WTC11 (cell line): ENCODE measurements at regions not wholly inside any gene's neighbourhood (a gene's known extent, or its start where the extent isn't known, plus 50 kb on each side); places are given as distances from the start of the nearest gene placed in this dataset.

Experiments used
- ATAC-seq: fragments of 200-7000 bp; cut with Tn5 transposase; 2 replicates; pipeline ENCODE4 v1.10.0; 2021; ENCODE audit warnings: mild to moderate bottlenecking, moderate library complexity
- CTCF ChIA-PET: fragments of 300-600 bp; sonication (Branson Sonifier 250); formaldehyde crosslinking; loops from one replicate; lab custom pipeline; 2021; ENCODE audit warnings: antibody characterized with exemption; lab: Charles Lee
- POLR2A ChIA-PET: fragments of 350-600 bp; sonication (Branson Sonifier 250); formaldehyde crosslinking; loops from one replicate; lab custom pipeline; 2021; ENCODE audit warnings: antibody characterized with exemption; lab: Charles Lee
- DNase-seq: peaks from one replicate; pipeline ENCODE4 v3.0.0; 2021; ENCODE audit warnings: low spot score
- H3K27ac Mint-ChIP-seq: 2 replicates; pipeline ENCODE4 v1.8.0; 2021; ENCODE audit warnings: mixed read lengths
- H3K27me3 Mint-ChIP-seq: 2 replicates; pipeline ENCODE4 v1.8.0; 2021; ENCODE audit warnings: low read depth, mild to moderate bottlenecking, moderate library complexity, mixed read lengths
- H3K36me3 Mint-ChIP-seq: 2 replicates; pipeline ENCODE4 v1.8.0; 2021; ENCODE audit warnings: mixed read lengths
- H3K4me1 Mint-ChIP-seq: 2 replicates; pipeline ENCODE4 v1.8.0; 2022; ENCODE audit warnings: mixed read lengths
- H3K4me3 Mint-ChIP-seq: 2 replicates; pipeline ENCODE4 v1.8.0; 2021; ENCODE audit warnings: mild to moderate bottlenecking, moderate library complexity, mixed read lengths
- H3K9me3 Mint-ChIP-seq: 2 replicates; pipeline ENCODE4 v1.8.0; 2021; ENCODE audit warnings: mixed read lengths
- CBFB ChIP-seq: sonication (generic); formaldehyde crosslinking; IDR thresholded peaks from 2 replicates; pipeline ENCODE4 v1.8.1; 2022; ENCODE audit warnings: mild to moderate bottlenecking, low read depth, missing genetic modification reagents
- ESRRA ChIP-seq: sonication (generic); formaldehyde crosslinking; IDR thresholded peaks from 2 replicates; pipeline ENCODE4 v1.8.1; 2022; ENCODE audit warnings: mild to moderate bottlenecking, missing genetic modification reagents, borderline replicate concordance
- FOXK1 ChIP-seq: sonication (generic); formaldehyde crosslinking; IDR thresholded peaks from 2 replicates; pipeline ENCODE4 v1.8.0; 2022; ENCODE audit warnings: mild to moderate bottlenecking, moderate library complexity, missing genetic modification reagents
- JUN ChIP-seq: sonication (generic); formaldehyde crosslinking; IDR thresholded peaks from 2 replicates; pipeline ENCODE4 v1.8.0; 2023; ENCODE audit warnings: mild to moderate bottlenecking, missing genetic modification reagents
- MYBL2 ChIP-seq: sonication (generic); formaldehyde crosslinking; IDR thresholded peaks from 2 replicates; pipeline ENCODE4 v1.8.1; 2023; ENCODE audit warnings: mild to moderate bottlenecking, moderate library complexity, missing genetic modification reagents
- NFATC4 ChIP-seq: fragments of 250-450 bp; sonication (Bioruptor Pico); IDR thresholded peaks from 2 replicates; pipeline ENCODE4 v1.9.0; 2021; ENCODE audit warnings: mild to moderate bottlenecking
- NFYB ChIP-seq: sonication (generic); formaldehyde crosslinking; conservative IDR thresholded peaks from 2 replicates; pipeline ENCODE4 v1.8.0; 2022; ENCODE audit warnings: low read depth, missing genetic modification reagents
- NR1H2 ChIP-seq: sonication (generic); formaldehyde crosslinking; IDR thresholded peaks from 2 replicates; pipeline ENCODE4 v1.9.0; 2021; ENCODE audit warnings: mild to moderate bottlenecking, moderate library complexity, missing genetic modification reagents
- SMAD3 ChIP-seq: sonication (generic); formaldehyde crosslinking; IDR thresholded peaks from 2 replicates; pipeline ENCODE4 v1.8.0; 2022; ENCODE audit warnings: missing genetic modification reagents, mild to moderate bottlenecking, borderline replicate concordance
- ZBTB21 ChIP-seq: sonication (generic); formaldehyde crosslinking; IDR thresholded peaks from 2 replicates; pipeline ENCODE4 v1.8.1; 2023; ENCODE audit warnings: mild to moderate bottlenecking, missing genetic modification reagents, borderline replicate concordance
- ZNF396 ChIP-seq: fragments of 250-450 bp; sonication (Bioruptor Pico); IDR thresholded peaks from 2 replicates; pipeline ENCODE4 v1.8.0; 2021; ENCODE audit warnings: mild to moderate bottlenecking, moderate library complexity, borderline replicate concordance
- ZNF416 ChIP-seq: fragments of 250-450 bp; sonication (Bioruptor Pico); IDR thresholded peaks from 2 replicates; pipeline ENCODE4 v1.9.0; 2021; ENCODE audit warnings: mild to moderate bottlenecking, inconsistent platforms
- TF ChIP-seq, protein P1 (sequence below): sonication (generic); formaldehyde crosslinking; IDR thresholded peaks from 2 replicates; pipeline ENCODE4 v1.8.1; 2022; ENCODE audit warnings: low read depth, mild to moderate bottlenecking, moderate library complexity, missing genetic modification reagents, borderline replicate concordance
- TF ChIP-seq, protein P2 (sequence below): fragments of 250-450 bp; sonication (Bioruptor Pico); conservative IDR thresholded peaks from 2 replicates; pipeline ENCODE4 v1.9.0; 2021; ENCODE audit warnings: mild to moderate bottlenecking
- TF ChIP-seq, protein P3 (sequence below): sonication (generic); formaldehyde crosslinking; IDR thresholded peaks from 2 replicates; pipeline ENCODE4 v1.8.1; 2023; ENCODE audit warnings: mild to moderate bottlenecking, missing genetic modification reagents, moderate library complexity
- TF ChIP-seq, protein P4 (sequence below): fragments of 250-450 bp; sonication (Bioruptor Pico); IDR thresholded peaks from 2 replicates; pipeline ENCODE4 v1.8.0; 2021; ENCODE audit warnings: mild to moderate bottlenecking
- TF ChIP-seq, protein P5 (sequence below): sonication (generic); formaldehyde crosslinking; IDR thresholded peaks from 2 replicates; pipeline ENCODE4 v1.8.1; 2022; ENCODE audit warnings: low read depth, missing genetic modification reagents, borderline replicate concordance
- TF ChIP-seq, protein P6 (sequence below): sonication (generic); formaldehyde crosslinking; IDR thresholded peaks from 2 replicates; pipeline ENCODE4 v1.8.1; 2022; ENCODE audit warnings: mild to moderate bottlenecking, moderate library complexity, missing genetic modification reagents
- TF ChIP-seq, protein P7 (sequence below): sonication (generic); formaldehyde crosslinking; IDR thresholded peaks from 2 replicates; pipeline ENCODE4 v1.8.0; 2023; ENCODE audit warnings: missing genetic modification reagents, mild to moderate bottlenecking, borderline replicate concordance

DNA sequence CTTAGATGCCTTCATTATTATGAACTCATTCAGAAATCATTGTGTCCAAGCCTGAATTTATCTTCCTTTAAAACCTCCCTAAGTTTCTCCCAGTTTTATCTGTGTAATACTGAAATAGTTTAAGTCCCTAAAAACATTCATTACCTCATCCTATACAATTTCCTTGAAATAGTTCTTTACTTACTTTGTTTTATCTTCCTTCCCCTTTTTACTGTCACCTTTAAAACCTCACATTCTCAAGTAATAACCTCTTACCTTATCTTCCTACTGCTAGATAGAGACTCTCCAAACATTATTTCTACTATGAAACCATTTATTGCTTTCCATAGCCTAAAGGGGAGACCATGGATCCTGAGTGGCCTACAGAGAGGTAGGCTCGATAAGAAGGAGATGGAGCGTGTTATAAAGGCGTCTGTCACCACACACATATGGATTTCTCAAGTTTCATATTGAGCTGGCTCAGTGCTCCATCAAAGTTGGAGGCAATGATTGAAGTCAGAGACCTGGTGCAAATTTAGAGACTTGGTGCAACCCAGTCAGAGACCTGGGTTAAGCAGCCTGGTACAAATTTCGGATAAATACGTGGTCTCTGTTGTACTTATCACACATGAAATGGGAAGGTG, 140.4 kb downstream of the NFKBIZ start:
- ChIA-PET CTCF (no interaction called here), POLR2A (no interaction called here)
- DNase-seq, result no peak
- H3K27ac Mint-ChIP-seq, result no peak overlapping the region
- no peak for ATAC-seq
- peaks cover 5% of the 10 kb centered on the region; the same call in 1 of the 2 replicates for H3K9me3 Mint-ChIP-seq
- H3K4me1 Mint-ChIP-seq, result no peaks in the 10 kb centered on the region
- no peak overlapping the region for H3K4me3 Mint-ChIP-seq
- TF ChIP-seq, protein P1, sequence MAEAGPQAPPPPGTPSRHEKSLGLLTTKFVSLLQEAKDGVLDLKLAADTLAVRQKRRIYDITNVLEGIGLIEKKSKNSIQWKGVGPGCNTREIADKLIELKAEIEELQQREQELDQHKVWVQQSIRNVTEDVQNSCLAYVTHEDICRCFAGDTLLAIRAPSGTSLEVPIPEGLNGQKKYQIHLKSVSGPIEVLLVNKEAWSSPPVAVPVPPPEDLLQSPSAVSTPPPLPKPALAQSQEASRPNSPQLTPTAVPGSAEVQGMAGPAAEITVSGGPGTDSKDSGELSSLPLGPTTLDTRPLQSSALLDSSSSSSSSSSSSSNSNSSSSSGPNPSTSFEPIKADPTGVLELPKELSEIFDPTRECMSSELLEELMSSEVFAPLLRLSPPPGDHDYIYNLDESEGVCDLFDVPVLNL (CRISPR knock-in tag), result no peak
- TF ChIP-seq NFYB (CRISPR knock-in tag) (no peak), SMAD3 (no peak), FOXK1 (CRISPR knock-in tag) (no peak), NFATC4 (CRISPR knock-in tag) (no peak)
- TF ChIP-seq, protein P2, sequence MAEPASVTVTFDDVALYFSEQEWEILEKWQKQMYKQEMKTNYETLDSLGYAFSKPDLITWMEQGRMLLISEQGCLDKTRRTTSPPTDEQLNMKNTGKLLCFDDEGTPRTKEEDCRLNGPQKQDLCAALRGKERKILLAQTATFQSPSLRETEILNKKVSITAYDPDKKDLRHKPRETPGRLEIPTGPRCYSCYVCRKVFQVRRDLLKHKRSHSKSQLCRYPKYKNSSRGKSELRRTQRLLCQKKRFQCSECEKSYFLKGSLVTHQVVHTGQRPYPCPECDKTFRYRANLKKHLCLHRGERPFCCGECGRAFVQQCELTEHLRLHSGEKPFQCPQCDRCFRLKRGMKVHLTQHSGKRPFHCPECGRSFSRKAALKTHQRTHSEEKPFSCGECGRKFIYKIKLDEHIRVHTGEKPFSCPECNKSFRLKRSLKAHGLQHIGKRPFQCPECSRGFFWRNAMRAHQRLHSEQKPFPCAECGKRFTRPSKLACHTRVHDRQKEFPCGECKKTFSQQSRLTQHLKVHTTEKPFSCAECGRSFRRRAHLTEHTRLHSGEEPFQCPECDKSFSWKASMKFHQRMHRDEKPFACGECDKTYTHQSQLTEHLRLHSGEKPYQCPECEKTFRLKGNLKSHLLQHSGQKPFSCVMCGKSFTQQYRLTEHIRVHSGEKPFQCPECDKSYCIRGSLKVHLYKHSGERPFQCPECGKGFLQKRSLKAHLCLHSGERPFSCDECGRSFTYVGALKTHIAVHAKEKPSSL (CRISPR knock-in tag), result no peak
- TF ChIP-seq, protein P3, sequence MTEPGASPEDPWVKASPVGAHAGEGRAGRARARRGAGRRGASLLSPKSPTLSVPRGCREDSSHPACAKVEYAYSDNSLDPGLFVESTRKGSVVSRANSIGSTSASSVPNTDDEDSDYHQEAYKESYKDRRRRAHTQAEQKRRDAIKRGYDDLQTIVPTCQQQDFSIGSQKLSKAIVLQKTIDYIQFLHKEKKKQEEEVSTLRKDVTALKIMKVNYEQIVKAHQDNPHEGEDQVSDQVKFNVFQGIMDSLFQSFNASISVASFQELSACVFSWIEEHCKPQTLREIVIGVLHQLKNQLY (CRISPR knock-in tag), result no peak
- TF ChIP-seq, protein P4, sequence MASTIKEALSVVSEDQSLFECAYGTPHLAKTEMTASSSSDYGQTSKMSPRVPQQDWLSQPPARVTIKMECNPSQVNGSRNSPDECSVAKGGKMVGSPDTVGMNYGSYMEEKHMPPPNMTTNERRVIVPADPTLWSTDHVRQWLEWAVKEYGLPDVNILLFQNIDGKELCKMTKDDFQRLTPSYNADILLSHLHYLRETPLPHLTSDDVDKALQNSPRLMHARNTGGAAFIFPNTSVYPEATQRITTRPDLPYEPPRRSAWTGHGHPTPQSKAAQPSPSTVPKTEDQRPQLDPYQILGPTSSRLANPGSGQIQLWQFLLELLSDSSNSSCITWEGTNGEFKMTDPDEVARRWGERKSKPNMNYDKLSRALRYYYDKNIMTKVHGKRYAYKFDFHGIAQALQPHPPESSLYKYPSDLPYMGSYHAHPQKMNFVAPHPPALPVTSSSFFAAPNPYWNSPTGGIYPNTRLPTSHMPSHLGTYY, result no peak
- H3K36me3 Mint-ChIP-seq, result no peaks in the 10 kb centered on the region
- H3K27me3 Mint-ChIP-seq, result no peaks in the 10 kb centered on the region

DNA sequence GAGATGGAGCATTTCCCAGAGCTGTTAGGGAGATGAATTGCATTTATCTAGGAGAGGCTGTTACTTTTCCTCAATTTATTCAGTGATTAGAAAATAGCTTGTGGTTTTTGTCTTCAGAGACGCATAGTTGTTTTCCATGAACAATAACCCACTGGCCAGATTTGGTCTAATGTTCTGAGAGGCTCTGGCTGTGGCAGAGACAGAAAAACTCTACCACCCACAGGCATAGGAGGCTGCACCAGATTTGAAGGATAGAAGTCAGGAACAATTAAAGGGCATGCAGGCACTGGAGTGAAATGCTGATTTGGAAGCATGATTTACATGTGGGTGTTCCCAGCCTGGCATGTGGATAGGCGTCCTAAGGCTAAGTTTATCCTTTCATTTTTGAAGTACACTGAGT, 143.5 kb downstream of the NFKBIZ start:
- CTCF ChIA-PET, result no interaction called here
- Mint-ChIP-seq H3K4me3 (no peak overlapping the region), H3K9me3 (no peaks in the 10 kb centered on the region), H3K27ac (no peak overlapping the region), H3K4me1 (no peaks in the 10 kb centered on the region), H3K36me3 (no peaks in the 10 kb centered on the region), H3K27me3 (no peaks in the 10 kb centered on the region)
- DNase-seq (no peak), ATAC-seq (no peak)
- TF ChIP-seq, protein P5, sequence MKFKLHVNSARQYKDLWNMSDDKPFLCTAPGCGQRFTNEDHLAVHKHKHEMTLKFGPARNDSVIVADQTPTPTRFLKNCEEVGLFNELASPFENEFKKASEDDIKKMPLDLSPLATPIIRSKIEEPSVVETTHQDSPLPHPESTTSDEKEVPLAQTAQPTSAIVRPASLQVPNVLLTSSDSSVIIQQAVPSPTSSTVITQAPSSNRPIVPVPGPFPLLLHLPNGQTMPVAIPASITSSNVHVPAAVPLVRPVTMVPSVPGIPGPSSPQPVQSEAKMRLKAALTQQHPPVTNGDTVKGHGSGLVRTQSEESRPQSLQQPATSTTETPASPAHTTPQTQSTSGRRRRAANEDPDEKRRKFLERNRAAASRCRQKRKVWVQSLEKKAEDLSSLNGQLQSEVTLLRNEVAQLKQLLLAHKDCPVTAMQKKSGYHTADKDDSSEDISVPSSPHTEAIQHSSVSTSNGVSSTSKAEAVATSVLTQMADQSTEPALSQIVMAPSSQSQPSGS (CRISPR knock-in tag), result no peak
- TF ChIP-seq NR1H2 (CRISPR knock-in tag), result no peak
- no peak for TF ChIP-seq MYBL2 (CRISPR knock-in tag)
- no peak for TF ChIP-seq ESRRA (CRISPR knock-in tag)
- no peak for TF ChIP-seq ZNF396 (CRISPR knock-in tag)
- TF ChIP-seq, protein P6, sequence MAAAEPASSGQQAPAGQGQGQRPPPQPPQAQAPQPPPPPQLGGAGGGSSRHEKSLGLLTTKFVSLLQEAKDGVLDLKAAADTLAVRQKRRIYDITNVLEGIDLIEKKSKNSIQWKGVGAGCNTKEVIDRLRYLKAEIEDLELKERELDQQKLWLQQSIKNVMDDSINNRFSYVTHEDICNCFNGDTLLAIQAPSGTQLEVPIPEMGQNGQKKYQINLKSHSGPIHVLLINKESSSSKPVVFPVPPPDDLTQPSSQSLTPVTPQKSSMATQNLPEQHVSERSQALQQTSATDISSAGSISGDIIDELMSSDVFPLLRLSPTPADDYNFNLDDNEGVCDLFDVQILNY (CRISPR knock-in tag), result no peak
- no peak for TF ChIP-seq ZNF416 (CRISPR knock-in tag)
- no peak for TF ChIP-seq JUN (CRISPR knock-in tag)
- TF ChIP-seq, protein P7, sequence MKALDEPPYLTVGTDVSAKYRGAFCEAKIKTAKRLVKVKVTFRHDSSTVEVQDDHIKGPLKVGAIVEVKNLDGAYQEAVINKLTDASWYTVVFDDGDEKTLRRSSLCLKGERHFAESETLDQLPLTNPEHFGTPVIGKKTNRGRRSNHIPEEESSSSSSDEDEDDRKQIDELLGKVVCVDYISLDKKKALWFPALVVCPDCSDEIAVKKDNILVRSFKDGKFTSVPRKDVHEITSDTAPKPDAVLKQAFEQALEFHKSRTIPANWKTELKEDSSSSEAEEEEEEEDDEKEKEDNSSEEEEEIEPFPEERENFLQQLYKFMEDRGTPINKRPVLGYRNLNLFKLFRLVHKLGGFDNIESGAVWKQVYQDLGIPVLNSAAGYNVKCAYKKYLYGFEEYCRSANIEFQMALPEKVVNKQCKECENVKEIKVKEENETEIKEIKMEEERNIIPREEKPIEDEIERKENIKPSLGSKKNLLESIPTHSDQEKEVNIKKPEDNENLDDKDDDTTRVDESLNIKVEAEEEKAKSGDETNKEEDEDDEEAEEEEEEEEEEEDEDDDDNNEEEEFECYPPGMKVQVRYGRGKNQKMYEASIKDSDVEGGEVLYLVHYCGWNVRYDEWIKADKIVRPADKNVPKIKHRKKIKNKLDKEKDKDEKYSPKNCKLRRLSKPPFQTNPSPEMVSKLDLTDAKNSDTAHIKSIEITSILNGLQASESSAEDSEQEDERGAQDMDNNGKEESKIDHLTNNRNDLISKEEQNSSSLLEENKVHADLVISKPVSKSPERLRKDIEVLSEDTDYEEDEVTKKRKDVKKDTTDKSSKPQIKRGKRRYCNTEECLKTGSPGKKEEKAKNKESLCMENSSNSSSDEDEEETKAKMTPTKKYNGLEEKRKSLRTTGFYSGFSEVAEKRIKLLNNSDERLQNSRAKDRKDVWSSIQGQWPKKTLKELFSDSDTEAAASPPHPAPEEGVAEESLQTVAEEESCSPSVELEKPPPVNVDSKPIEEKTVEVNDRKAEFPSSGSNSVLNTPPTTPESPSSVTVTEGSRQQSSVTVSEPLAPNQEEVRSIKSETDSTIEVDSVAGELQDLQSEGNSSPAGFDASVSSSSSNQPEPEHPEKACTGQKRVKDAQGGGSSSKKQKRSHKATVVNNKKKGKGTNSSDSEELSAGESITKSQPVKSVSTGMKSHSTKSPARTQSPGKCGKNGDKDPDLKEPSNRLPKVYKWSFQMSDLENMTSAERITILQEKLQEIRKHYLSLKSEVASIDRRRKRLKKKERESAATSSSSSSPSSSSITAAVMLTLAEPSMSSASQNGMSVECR (CRISPR knock-in tag), result no peak
- no peak for TF ChIP-seq ZBTB21
- TF ChIP-seq CBFB (CRISPR knock-in tag), result no peak
- POLR2A ChIA-PET, result interaction anchor here (0.7 kb wide), 1 partner anchor 172 kb away, joined by 5 read pairs; no protein-coding TSS in a partner anchor
